Right renal cortex interstitium (tissue), 3 donors: ENCODE measurements at regions not wholly inside any gene's neighbourhood (a gene's known extent, or its start where the extent isn't known, plus 50 kb on each side); places are given as distances from the start of the nearest gene placed in this dataset.
"Not testable (repeated sequence)": the region's sequence is repeated elsewhere in the genome, so short reads cannot be mapped to it uniquely, and the experiment has no call there.

Experiments
- DNase-seq, 3 donors: peaks; one replicate each; pipeline ENCODE4 v3.0.0-alpha.2; 2013; ENCODE audit warnings: low read depth in 3 of 3, low spot score in 2 of 3

DNA sequence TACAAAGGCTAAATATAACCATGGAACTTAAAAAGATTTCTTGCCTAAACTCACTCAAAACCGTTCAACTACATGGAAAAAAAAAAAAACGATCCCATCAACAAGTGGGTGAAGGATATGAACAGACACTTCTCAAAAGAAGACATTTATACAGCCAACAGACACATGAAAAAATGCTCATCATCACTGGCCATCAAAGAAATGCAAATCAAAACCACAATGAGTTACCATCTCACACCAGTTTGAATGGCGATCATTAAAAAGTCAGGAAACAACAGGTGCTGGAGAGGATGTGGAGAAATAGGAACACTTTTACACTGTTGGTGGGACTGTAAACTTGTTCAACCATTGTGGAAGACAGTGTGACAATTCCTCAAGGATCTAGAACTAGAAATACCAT is 151.2 kb upstream of the SMIM30 start:
- not testable (repeated sequence) for DNase-seq

DNA sequence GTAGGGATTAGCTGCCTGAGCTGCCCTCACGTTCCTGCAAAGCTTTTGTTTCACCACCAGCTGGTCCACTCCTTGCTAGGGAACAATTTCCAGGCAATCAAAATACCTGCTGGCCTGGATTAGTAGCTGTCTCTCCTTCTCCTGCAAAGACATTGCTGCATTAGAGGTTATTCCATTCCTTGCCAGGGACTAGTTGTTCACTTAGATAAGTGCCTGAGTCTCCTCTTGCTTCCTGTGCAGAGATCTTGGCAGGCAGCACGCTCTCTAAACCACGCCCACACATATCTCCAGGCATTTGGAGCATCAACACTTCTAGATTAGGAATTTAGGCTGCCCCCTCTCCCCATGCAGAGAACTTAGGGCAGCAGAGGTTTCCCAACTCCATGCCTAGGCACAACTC is 150.4 kb upstream of the SMIM30 start:
- DNase-seq, result no peak

DNA sequence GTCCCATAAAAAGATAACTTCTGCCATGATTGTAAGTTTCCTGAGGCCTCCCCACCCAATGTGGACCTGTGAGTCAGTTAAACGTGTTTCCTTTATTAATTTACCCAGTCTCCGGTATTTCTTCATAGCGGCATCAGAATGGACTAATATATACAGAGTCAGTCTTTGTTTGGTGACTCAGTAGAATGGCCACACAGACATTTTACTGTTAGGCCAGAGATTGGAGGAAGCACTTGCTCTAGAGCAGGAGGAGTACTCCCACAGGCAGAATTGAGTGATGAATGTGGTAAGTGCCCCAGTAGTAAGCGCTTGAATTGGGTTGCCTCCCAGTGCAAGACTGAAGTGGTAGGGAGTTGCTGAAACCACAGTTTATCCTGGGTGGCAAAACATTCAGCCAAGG is 149.5 kb upstream of the SMIM30 start:
- DNase-seq, result no peak

DNA sequence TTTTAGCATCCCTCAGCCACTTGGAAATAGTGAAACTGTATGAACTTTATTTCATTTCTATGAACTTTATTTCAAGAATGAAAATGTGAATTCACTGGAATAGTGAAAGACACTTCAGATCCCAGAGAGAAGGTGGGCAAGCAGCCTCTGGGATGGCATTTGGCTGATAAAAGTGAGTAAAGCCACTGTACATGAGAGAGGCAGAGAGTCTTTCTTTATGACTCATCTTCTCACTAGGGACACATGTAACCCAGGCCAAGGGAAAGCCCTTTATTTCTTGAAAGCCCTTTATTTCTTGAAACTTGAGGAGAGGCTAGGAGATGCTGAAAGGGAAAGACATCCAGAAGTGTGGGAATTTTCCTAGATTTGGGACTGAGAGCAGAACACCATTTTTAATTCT is 148.9 kb upstream of the SMIM30 start:
- DNase-seq, result no peak

DNA sequence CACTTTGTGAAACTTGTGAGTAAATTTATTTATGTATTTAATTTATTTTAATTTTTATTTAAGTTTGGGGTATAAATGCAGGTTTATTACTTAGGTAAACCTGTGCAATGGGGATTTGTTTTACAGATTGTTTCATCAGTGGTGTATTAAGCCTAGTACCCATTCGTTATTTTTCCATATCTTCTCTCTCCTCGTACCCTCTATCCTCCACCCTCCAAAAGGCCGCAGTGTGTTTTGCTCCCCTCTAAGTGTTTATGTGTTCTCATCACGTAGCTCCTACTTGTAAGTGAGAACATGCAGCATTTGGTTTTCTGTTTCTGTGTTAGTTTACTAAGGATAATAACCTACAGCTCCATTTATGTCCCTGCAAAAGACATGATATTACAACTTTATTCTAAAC is 145.4 kb upstream of the SMIM30 start:
- DNase-seq, result no peak

DNA sequence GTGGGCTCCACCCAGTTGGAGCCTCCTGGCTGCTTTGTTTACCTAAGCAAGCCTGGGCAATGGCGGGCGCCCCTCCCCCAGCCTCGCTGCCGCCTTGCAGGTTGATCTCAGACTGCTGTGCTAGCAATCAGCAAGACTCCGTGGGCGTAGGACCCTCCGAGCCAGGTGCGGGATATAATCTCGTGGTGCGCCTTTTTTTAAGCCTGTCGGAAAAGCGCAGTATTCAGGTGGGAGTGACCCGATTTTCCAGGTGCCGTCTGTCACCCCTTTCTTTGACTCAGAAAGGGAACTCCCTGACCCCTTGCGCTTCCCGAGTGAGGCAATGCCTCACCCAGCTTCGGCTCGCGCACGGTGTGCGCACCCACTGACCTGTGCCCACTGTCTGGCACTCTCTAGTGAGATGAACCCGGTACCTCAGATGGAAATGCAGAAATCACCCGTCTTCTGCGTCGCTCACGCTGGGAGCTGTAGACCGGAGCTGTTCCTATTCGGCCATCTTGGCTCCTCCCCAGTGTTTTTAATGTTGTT is 144.9 kb upstream of the SMIM30 start:
- DNase-seq, result not testable (repeated sequence)

DNA sequence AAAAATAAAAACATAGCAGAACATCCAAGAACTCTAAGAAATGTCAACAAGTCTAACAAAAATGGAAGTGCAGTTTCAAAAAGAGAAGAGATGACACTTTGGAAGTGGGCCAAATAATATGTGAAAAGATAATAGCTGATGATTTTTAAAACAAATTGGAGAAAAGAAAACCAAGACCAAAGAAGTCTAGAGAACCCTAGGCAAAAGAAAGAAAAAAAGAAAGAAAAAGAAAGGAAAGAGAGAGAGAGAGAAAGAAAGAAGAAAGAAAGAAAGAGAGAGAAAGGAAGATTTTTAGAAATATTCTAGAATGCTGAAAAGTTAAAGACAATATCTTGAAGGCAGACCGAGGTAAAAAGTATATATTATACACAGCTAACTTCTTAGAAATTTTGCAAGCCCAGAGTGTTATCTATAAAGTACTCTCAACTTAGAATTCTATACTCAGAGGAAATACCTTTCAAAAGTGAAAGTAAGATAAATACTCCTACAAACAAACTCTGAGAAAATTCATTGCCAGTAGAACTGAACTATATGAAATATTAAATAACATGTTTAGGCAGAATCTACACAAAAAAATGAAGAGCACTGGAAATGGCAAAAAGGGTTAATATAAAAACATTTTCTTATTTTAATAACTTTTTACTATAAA is 138.7 kb upstream of the SMIM30 start:
- DNase-seq, result no peak

DNA sequence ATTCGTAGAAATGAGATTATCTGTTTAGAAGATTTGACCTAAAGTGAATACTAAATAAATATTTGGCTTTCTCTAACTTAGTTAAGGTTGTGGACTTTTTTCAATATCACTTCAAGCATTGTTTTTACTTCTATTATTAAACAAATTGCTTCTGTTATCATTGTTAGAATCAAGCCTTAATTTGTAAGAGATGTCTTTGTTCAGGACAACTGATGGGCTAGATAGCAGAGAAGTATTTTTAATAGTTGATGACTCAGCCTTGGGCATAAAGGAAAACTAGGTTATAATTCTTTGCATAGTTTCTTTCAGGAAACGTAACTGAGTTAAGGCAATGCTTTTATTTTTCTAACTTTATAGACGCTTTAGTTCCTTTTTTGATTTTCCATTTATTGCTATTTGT is 128.8 kb upstream of the SMIM30 start:
- no peak for DNase-seq

DNA sequence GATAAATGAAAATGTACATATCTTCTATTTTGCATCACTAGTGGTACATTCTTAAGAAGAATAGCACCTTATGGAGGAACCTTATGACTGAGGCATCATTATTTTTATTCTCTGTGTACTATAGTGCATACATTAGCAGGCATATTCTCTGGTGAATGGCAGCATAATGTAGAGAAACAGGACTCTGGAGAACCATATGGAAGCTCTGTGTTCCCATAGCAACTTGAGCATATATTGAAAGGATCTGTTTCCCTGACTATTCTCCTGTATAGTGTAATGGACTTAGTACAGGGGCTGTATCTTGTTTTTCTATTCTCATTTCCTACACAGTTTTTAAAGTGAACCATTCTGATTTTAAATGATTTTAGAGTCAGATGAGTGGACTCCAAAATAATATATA is 128.4 kb upstream of the SMIM30 start:
- DNase-seq, result no peak

DNA sequence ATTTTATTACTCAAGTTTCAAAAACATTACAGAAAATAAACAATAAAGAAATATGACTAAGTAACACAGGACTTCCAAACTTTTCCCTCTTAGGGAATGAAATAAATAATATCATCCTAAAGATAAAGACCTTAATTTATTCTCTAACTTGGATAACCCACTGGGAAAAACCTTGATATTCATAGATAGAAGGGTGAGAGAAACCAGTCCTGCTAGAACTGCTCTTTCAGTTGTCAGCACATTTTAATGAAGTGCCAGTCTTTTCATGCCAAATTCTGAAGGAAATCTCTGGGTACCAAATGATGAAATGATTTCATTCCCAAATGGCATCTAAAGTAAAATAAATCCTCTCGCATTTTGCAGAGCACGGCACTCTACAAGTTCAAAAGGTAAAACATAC is 114.5 kb upstream of the SMIM30 start:
- no peak for DNase-seq

DNA sequence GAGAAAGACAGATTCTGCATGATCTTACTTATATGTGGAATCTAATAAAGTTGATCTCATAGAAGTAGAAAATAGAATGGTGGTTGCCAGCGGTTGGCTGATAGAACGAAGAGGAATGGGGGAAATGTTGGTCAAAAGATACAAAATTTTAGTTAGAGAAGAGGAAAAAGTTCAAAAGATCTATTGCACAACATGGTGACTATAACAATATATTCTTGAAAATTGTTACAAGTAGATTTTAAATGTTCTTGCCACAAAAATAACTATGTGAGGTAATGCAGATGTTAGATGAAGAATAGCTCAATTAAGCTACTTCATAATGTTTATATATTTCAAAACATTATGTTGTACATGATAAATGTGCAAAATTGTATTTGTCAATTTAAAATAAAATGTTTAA is 112.3 kb upstream of the SMIM30 start:
- no peak for DNase-seq

DNA sequence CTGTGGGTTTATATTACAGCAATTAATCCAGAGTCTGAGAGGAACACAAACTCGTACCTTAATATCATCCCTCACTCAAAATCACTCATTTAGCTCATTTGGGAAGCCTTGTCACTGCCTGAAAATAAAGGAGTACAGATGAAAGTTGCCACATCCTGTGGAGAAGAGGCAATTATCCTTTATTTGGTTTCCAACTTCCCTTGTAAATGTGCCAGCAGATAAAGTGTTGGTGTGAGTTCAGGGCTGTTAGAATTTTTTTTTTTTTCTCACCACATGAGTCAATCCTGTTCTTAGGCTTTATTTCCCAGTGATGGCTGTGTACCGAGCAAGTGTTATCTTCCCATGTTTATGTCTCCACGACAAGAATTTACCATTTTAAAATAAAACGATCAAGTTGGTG is 99.0 kb upstream of the SMIM30 start:
- no peak for DNase-seq

DNA sequence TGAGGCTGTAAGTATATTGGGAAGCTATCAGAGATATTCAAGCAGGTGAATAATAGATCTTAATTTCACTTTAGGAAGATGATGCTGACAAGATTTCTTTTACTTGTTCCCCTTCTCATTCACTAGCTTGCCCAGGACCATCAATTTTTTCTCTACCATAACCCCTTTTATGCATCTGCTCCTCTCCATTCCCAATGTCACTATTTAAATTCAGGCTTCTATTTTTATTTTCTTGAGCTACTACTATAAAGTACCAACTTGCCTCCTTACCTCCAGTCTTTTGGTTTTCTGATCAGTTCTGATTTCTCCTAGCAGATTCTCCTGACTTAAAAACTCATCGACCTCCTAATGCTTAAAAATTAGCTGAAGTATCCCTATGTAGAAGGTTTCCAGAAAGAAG is 97.7 kb upstream of the SMIM30 start:
- DNase-seq, result no peak

DNA sequence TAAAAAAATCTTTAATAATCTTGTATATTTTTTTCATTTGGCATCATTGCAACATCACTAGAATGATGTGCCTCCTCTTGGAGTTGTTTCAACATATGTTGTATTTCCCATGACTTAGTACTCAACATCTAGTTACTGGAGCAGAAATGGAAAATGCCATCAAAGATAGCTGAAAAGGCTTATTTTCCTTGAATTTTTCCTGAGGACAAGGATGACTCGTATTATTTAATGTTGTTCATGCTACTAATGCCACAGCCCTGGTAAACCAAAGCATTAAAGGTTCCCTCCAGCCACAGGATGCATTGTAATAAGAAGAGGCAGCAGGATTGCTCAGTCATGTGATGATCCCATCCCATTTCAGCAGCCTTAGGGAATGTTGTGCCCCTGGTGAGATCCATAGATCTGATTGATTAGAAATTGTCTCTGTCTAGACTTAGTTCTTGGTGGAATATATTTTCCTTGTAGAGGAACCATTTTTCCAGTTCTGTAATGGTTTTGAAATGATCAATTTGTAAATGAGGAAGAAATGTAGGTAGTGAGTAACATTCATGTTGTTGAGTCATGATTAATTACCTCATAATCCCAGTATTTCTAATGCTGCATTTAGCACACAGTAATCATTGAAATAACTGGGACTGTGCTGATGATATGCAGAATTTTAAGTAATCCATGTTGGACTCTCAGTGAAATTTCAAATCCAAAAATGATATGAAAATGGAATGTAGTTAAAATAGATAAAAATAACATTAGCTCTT is 91.3 kb upstream of the SMIM30 start:
- no peak for DNase-seq

DNA sequence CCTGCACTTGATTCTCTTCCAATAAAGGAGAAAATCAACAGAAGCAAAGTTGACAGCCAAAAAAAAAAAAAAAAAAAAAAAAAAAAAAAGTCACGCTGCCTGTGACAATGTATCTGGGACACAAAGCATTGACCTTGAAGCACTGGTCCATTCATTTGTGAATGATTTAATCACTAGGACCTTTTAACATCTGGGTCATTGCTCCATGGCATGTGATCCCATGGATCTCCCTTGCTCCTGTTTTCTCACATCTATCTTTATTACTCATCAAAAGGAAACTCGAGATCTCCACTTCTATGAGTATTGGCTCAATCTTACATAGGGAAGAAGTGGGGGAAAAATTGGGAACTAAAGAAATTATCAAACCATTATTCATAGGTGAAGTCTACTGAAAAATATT is 89.6 kb upstream of the SMIM30 start:
- DNase-seq, result no peak

DNA sequence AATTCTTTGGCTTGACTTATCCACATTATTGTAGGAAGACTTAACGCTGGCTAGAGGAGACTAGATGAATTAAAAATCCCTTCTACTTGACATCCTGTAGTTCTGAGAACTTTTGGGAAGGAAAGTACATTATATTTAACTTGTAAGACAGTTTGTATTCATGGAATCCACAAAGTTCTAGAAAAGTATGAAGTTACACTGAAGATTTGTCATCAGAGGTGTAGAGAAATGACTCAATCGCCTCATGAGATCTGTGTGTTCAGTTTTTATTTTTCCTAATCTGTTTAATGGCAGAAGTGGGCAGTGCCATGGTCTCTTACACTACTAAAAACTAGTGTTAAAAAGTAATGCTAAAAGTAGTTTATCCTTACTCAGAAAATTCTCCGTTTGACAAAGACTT is 89.1 kb upstream of the SMIM30 start:
- no peak for DNase-seq

DNA sequence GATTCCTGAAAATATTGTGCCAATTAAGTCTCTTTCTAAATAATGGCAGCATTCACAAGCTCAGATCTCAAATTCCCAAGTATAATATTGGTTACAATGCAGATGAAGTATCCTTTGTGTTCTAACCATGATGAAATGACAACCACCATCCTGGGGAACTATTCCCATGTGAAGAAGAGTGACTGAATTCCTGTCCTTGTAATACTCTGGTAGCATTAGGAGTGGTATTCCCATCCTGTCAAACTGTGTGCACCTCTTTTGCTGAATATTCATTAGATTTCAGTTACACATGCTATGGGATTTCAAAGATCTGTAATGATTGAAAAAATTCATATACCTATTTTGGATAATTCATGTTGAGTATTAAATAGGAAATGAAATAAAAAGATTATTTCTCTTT is 86.1 kb upstream of the SMIM30 start:
- no peak for DNase-seq

DNA sequence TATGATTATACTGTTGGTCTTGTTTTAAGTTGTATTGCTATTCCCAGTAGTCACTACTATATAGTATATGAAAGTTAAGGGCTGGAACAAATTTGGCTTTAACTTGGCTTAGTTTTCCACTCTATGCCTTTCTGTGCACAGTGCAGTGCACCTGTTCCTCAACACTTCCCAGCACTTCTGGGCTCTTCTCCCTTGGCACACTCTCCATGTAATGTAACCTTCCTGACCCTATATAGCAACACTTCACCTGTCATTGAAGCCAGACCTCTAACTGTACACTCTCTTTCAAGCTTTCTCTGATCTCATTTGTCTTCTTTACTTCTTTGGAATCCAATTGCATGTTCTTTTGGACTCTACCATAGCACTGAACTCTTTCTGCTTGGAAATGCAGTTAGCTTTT is 83.9 kb upstream of the SMIM30 start:
- no peak for DNase-seq

DNA sequence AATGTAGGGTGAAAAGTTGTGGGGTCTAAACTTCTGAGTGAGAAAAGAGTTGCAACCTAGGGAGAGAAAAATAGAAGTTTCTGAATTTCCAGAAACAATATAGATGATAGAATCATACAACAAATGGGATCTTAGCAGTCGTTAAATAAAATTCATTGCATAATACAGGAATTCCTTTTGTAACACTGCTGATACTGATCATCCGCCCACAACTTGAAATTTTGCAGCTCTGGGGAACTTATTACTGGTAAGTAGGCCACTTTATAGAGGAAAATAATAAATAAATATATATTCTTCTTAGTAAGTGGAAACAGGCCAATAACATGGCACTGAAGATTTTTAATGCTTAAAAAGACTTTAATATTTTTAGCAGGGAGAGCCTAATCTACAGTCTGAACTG is 81.9 kb upstream of the SMIM30 start:
- no peak for DNase-seq

DNA sequence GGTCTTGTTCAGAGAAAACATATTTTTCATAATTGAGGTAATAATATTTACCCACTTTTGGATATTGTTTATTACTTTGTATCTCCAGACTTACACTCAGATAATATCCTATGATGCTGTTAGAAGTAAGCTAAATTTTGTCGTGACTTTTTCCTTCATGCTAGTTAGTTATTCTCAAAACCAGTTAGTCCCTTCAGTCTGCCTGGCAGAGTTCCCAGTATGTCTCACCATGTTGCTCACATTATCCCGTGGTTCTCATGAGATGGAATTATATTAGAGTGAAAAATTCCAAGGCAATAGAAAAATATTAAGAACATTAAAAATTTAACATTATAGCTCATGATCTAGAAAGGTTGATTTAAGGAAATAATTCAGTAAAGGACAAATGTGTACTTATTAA is 81.5 kb upstream of the SMIM30 start:
- no peak for DNase-seq

DNA sequence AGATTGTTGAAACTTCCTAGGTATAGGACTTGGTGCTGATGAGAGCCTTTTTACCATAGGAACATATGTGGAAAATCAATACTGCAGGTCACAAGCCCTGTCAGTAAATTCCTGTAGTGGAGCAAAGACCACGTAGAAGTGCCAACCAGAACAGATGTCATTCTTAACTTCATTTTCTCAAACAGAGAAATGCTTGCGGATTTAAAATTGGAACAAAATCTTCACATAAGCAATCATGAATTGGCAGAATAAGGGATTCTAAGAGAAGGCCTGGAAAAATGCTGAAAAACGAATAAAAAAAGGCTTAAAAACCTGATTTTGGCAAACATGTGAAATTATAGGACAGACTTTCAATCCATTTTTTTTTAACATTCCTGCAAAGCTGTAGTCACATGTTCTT is 80.8 kb upstream of the SMIM30 start:
- DNase-seq, result no peak

DNA sequence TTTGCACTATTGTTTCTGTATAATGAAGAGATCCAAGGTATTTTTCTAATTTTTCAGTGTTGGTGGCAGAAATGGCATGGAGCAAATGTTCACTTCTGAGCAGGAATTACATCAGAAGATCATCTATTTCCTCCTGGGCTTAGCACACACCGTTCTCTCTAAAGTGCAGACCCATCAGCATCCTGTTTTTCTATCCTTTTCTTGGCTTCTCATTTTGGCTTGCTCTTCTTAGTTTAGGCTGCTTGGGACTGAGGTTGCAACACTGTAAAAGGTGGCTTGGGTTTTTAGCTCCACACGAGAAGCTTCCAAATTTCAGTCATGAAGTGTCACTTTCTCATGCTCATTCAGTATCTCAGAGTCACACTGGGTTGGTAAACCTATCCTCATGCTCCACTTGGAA is 79.9 kb upstream of the SMIM30 start:
- no peak for DNase-seq

DNA sequence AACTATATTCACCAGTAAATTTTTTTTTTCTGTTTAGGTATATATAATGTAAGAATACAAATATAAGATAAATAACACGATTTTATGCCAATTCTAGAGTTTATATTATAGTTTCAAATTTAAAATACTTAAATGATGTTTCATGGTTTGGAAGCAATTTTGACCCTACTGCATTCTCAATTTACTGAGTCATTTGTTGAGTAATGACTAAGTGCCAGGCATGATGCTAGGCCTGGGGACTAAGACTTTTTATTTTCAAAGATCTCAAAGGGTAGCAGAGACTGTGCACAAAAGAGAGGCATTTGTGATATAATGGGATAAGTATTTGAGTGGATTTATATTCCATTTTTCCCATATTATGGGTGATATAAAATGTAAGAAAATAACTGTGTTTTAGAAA is 78.9 kb upstream of the SMIM30 start:
- DNase-seq, result no peak
